ENCODE measurements at regions not wholly inside any gene's neighbourhood (a gene's known extent, or its start where the extent isn't known, plus 50 kb on each side); places are given as distances from the start of the nearest gene placed in this dataset.
"Not testable (repeated sequence)": the region's sequence is repeated elsewhere in the genome, so short reads cannot be mapped to it uniquely, and the experiment has no call there.

GRCh38 chr20:53887973-53888372, 182.4 kb downstream of the BCAS1 start:
- DNase-seq (ENCODE audit: extremely low spot score), result no peak
- CTCF ChIA-PET, result no interaction called here
- TF ChIP-seq NFRKB (IDR thresholded peaks at IDR 0.05) (no peak), ELF4 (IDR thresholded peaks at IDR 0.05) (no peak)
- POLR2A ChIA-PET, result no interaction called here

- ChIA-PET POLR2A (interaction anchor here (0.6 kb wide), 1 partner anchor 287 kb away, joined by 3 read pairs; no protein-coding TSS in a partner anchor), CTCF (no interaction called here)
- no peak for DNase-seq (ENCODE audit: extremely low spot score)
- TF ChIP-seq ELF4 (IDR thresholded peaks at IDR 0.05) (no peak), ZNF384 (IDR thresholded peaks at IDR 0.05) (no peak), BHLHE40 (IDR thresholded peaks at IDR 0.05; ENCODE audit: borderline replicate concordance) (no peak), NFRKB (IDR thresholded peaks at IDR 0.05) (no peak), FOXM1 (IDR thresholded peaks at IDR 0.05; ENCODE audit: borderline replicate concordance) (no peak), FOXA1 (IDR thresholded peaks at IDR 0.05) (no peak), ARNT (IDR thresholded peaks at IDR 0.05) (no peak), FOXK2 (IDR thresholded peaks at IDR 0.05) (no peak), SP1 (IDR thresholded peaks at IDR 0.05) (no peak), TARDBP (IDR thresholded peaks at IDR 0.05) (no peak), HDGF (IDR thresholded peaks at IDR 0.05; ENCODE audit: borderline replicate concordance) (no peak), SUZ12 (IDR thresholded peaks at IDR 0.05) (no peak), L3MBTL2 (conservative IDR thresholded peaks at IDR 0.05) (no peak), LEF1 (IDR thresholded peaks at IDR 0.05; ENCODE audit: borderline replicate concordance) (no peak), PKNOX1 (IDR thresholded peaks at IDR 0.05) (no peak), CTBP1 (IDR thresholded peaks at IDR 0.05; ENCODE audit: borderline replicate concordance) (no peak)
These were observed 185.4 kb downstream of the BCAS1 start for GRCh38 chr20:53884859-53885541.

- CTCF ChIA-PET, result interaction anchor here (0.5 kb wide), 1 partner anchor 75 kb away, joined by 3 read pairs; no protein-coding TSS in a partner anchor
- DNase-seq (ENCODE audit: extremely low spot score), result no peak
- no peak for TF ChIP-seq NFRKB (IDR thresholded peaks at IDR 0.05)
- no peak for TF ChIP-seq BHLHE40 (IDR thresholded peaks at IDR 0.05; ENCODE audit: borderline replicate concordance)
- TF ChIP-seq TARDBP (IDR thresholded peaks at IDR 0.05), result no peak
- no peak for TF ChIP-seq ARNT (IDR thresholded peaks at IDR 0.05)
- TF ChIP-seq FOXM1 (IDR thresholded peaks at IDR 0.05; ENCODE audit: borderline replicate concordance), result no peak
- TF ChIP-seq PKNOX1 (IDR thresholded peaks at IDR 0.05), result no peak
- no peak for TF ChIP-seq FOXK2 (IDR thresholded peaks at IDR 0.05)
- TF ChIP-seq L3MBTL2 (conservative IDR thresholded peaks at IDR 0.05), result no peak
- TF ChIP-seq ELF4 (IDR thresholded peaks at IDR 0.05), result no peak
- POLR2A ChIA-PET, result interaction anchor here (0.9 kb wide), 1 partner anchor 35 kb away, joined by 3 read pairs; no protein-coding TSS in a partner anchor
These were observed 187.1 kb downstream of the BCAS1 start for GRCh38 chr20:53883098-53883911.

GRCh38 chr20:53882438-53882986, 187.9 kb downstream of the BCAS1 start:
- POLR2A ChIA-PET; CTCF ChIA-PET; DNase-seq (ENCODE audit: extremely low spot score): not testable (repeated sequence)

GRCh38 chr20:53881362-53881761, 189.0 kb downstream of the BCAS1 start:
- CTCF ChIA-PET, result interaction anchor here (0.6 kb wide), 1 partner anchor 285 kb away, joined by 3 read pairs; no protein-coding TSS in a partner anchor

GRCh38 chr20:53880108-53880641, 190.2 kb downstream of the BCAS1 start:
- POLR2A ChIA-PET, result no interaction called here
- CTCF ChIA-PET, result no interaction called here

More at GRCh38 chr20:53881362-53881761, 189.0 kb downstream of the BCAS1 start:
- DNase-seq (ENCODE audit: extremely low spot score), result no peak
- POLR2A ChIA-PET, result interaction anchor here (0.7 kb wide), 1 partner anchor 19 kb away, joined by 3 read pairs; no protein-coding TSS in a partner anchor
- no peak for TF ChIP-seq TARDBP (IDR thresholded peaks at IDR 0.05)
- no peak for TF ChIP-seq NFRKB (IDR thresholded peaks at IDR 0.05)
- no peak for TF ChIP-seq BHLHE40 (IDR thresholded peaks at IDR 0.05; ENCODE audit: borderline replicate concordance)
- TF ChIP-seq PKNOX1 (IDR thresholded peaks at IDR 0.05), result no peak

More at GRCh38 chr20:53880108-53880641, 190.2 kb downstream of the BCAS1 start:
- TF ChIP-seq FOXA1 (IDR thresholded peaks at IDR 0.05) (no peak), CTBP1 (IDR thresholded peaks at IDR 0.05; ENCODE audit: borderline replicate concordance) (no peak), LEF1 (IDR thresholded peaks at IDR 0.05; ENCODE audit: borderline replicate concordance) (no peak), PKNOX1 (IDR thresholded peaks at IDR 0.05) (no peak), BHLHE40 (IDR thresholded peaks at IDR 0.05; ENCODE audit: borderline replicate concordance) (no peak), FOXK2 (IDR thresholded peaks at IDR 0.05) (no peak), ARNT (IDR thresholded peaks at IDR 0.05) (no peak), NFRKB (IDR thresholded peaks at IDR 0.05) (no peak), L3MBTL2 (conservative IDR thresholded peaks at IDR 0.05) (no peak), FOXM1 (IDR thresholded peaks at IDR 0.05; ENCODE audit: borderline replicate concordance) (no peak), ELF4 (IDR thresholded peaks at IDR 0.05) (no peak), ZNF384 (IDR thresholded peaks at IDR 0.05) (no peak)
- no peak for DNase-seq (ENCODE audit: extremely low spot score)
